LoVo (cell line): ENCODE measurements at regions not wholly inside any gene's neighbourhood (a gene's known extent, or its start where the extent isn't known, plus 50 kb on each side); places are given as distances from the start of the nearest gene placed in this dataset.
"Not testable (repeated sequence)": the region's sequence is repeated elsewhere in the genome, so short reads cannot be mapped to it uniquely, and the experiment has no call there.

Experiments
- DNase-seq: peaks from one replicate; pipeline ENCODE4 v3.0.0-alpha.2; 2016; ENCODE audit warnings: low spot score

GRCh38 chr7:34390103-34390502 is 267.9 kb upstream of the NPSR1 start:
- no peak for DNase-seq

DNA sequence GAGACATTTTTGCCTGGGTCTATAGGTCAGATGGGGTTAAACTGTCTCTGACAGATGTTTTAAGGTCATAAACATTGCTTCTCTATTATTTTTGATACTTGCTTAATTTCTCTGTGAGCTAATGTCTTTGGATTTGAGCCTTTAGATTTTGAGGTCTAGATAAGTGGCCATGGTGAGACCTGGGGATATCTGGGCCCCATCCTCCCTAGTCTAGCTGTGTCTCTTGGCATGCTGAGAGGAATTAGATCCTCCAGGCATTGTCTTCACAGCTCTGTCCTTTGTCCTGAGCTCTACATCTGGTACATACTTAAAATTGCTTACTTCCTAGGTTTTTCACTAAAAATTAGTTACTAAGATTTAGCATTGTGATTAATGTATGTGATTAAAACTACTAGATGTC is 265.0 kb upstream of the NPSR1 start:
- DNase-seq: no peak

DNA sequence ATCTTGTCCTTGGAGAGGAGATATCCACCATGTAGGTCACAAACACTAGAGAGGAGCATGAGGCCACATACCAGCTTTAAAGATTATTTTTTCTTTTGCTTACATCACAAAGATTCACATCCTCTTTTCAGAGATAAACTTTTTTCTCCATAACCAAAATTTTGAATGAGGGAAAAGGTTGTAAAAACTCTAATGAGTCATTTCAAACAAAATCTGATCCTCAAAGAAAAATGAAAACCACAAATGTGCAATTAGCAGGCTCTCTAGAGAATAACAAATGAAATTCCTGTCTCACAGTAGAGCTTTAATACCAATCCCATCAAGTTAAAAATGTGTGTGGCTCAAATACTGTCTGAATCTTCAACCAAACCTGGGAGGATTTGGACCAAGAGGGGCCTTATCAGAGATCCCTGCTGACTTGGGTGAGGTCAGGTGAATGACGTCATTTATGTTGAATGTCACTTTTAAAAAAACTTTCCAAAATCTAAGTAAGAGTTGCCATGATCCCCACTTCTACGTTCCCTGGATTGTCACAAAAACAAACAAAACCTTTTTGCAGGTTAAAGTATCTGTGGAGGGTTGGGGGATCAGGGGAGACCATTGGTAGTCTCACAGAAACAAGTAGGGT is 261.5 kb upstream of the NPSR1 start:
- DNase-seq: no peak

DNA sequence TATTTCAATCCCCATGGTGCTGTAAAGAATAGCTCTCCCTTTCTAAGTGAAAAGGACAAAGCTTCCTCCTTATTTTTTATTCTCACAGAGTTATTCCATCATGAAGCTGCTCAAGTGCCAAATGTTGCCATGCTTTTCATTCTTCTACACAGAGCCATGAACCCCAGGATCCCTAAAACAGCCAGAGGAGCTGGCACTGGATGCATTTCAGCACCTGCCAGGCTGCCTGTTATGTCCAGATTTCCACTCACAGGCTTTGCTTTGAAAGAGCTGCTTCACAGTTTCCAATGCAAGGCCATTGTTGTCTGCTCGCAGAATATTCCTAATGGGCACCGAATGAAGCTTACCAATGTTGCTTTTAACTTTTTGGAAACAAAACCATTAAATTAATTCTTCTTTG is 256.2 kb upstream of the NPSR1 start:
- no peak for DNase-seq

DNA sequence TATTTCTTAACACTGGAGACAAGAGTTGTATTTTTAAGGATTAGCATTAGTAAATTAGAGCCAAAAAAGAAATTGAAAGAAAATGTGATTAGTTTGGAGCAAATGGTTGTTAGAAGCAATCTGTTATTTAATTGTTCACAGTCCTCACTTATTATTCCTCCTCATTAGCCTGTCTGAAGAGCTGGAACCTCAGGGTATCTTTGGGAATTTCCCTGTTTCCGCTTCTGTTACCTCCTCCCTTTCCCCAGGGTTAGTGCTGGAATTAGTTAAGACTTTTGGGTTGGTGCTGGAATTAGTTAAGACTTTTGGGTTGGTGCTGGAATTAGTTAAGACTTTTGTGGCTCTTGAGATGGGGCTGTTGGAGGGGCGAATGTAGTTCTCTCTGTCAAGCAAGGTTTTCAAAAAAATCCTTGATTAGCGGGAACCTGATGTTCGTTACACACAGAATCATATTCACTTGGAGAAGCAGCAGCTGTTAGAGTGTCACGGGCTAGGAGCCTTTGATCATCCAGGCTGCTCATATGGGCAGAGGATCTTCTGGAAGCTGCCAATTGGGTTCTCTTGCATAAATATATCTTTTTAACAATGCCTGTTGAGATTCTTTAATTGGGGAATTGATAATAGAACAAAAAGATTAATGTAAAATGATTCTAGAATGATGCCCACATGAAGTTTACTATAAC is 251.0 kb upstream of the NPSR1 start:
- DNase-seq: no peak

DNA sequence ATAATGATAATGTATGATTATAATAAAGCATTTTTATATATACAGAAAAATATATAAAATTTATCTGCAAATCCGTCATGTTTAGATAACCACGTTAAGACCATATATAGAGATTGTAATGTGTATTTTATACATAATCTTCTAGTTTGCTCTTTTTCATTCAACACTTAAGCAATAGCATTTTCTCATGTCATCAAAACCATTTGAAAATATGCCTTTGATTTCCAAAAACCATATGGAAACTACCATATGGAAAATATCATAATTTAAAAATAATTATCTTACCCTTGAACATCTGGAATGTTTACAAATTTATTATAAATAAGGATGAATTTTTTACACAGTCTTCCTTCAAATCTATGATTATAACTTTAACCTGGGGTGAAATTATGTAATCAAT is 250.4 kb upstream of the NPSR1 start:
- DNase-seq: no peak

GRCh38 chr7:34417781-34418180 is 240.2 kb upstream of the NPSR1 start:
- no peak for DNase-seq

DNA sequence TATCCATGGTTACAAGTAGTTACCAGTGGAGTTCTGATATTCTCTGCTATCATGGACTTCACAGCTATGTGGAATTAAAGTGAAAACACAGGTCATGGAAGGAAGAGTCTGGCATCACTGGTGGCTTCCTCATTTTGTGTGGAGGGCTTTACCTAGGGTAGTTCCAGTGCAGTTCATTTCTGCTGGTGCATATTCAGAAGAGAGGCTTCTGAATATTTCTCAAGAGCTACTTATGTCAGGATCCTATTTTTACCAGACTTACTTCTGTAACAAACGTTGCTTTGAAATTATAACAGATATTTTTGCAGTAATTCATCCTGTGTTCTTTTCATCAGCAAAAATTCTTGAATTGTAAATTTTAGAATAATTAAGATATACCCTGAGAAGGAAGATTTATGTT is 236.5 kb upstream of the NPSR1 start:
- no peak for DNase-seq

- no peak for DNase-seq
These were observed 232.8 kb upstream of the NPSR1 start for GRCh38 chr7:34425194-34425593.

DNA sequence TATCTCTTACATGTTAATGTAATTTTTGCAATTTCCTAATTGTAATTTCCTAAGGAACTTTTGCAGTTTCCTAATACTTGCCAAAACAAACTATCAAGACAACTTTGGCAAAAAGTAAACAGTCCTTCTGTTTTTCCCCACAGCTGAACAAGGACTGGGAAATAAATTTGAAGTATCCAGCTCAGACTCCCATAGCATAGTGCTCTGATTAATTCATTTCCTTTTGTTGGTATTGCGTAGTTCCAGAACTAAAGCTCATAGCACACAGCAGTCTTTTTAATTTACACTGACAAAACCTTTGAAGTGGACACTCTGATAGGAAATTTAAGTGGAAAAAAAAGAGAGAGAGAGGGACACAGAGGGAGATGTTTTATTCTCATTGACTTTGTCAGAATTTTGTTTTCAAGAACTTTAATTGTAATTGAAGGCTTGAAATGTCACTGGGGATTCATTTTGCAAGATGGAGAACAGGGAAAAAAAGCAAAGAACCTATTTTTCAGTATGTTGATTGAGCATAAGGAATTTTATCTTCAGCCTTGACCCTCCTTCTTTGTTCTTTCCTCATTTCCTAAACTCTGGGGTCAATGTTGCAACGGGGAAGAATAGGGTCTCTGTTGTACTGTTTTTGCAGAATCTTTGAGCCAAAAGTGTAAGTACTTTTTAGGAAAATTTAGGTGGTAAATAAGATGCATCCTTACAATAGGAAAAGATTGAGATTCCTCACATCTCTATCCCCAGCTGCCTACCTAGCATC is 232.2 kb upstream of the NPSR1 start:
- no peak for DNase-seq

GRCh38 chr7:34430456-34430855 is 227.6 kb upstream of the NPSR1 start:
- peak; percentile 22 for DNase-seq

- no peak for DNase-seq
These were observed 219.6 kb upstream of the NPSR1 start for GRCh38 chr7:34438436-34438835.

- no peak for DNase-seq
These were observed 212.4 kb upstream of the NPSR1 start for GRCh38 chr7:34445653-34446052.

DNA sequence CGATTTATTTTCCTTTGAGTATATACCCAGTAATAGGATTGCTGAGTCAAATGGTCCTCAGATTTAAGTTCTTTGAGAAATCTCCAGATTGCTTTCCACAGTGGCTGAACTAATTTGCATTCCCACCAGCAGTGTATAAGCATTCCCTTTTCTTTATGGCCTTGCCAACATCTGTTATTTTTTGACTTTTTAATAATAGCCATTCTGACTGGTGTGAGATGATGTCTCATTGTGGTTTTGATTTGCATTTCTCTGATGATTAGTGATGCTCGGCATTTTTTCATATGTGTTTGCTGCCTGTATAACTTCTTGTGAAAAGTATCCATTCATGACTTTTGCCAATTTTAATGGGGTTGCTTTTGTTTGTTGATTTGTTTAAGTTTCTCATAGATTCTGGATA is 209.5 kb upstream of the NPSR1 start:
- not testable (repeated sequence) for DNase-seq

DNA sequence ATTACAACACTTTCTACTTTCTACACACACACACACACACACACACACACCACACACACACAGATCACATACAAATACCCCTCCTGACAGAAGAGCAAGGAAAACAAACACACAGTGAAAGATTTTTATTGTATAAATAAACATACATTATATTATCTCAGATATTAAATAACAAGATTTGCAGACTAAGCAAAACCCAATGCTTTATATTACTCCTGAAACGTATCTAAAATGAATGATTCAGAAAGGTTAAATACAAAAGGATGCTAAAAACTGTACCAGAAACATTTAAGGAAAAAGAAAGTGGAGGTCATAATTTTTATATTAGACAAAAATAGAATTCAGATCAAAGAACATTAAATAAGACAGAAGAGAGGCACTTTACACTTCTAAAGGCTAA is 208.3 kb upstream of the NPSR1 start:
- DNase-seq: no peak

- DNase-seq: no peak
These were observed 206.8 kb upstream of the NPSR1 start for GRCh38 chr7:34451183-34451582.

- no peak for DNase-seq
These were observed 206.1 kb upstream of the NPSR1 start for GRCh38 chr7:34451923-34452322.

- DNase-seq: no peak
These were observed 205.7 kb upstream of the NPSR1 start for GRCh38 chr7:34452363-34452762.

DNA sequence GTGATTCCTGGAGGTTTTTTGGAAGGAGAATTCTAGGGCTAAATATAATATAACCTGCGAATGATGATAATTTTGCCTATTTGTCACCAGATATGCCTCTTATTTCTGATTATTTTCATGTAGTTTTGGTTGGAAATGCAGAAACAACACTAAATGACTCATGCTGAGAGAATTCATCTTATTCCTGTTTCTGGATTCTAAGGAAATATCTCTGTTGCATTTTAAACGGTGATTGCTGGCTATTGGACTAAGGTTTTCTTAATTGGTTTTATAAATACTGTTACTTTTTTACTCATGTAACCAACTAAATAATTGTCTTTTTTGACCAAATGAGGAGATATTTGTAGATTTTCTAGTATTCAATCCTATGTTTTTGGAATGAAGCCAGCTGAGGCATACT is 204.9 kb upstream of the NPSR1 start:
- DNase-seq: no peak

GRCh38 chr7:34454381-34454780 is 203.6 kb upstream of the NPSR1 start:
- DNase-seq: no peak

DNA sequence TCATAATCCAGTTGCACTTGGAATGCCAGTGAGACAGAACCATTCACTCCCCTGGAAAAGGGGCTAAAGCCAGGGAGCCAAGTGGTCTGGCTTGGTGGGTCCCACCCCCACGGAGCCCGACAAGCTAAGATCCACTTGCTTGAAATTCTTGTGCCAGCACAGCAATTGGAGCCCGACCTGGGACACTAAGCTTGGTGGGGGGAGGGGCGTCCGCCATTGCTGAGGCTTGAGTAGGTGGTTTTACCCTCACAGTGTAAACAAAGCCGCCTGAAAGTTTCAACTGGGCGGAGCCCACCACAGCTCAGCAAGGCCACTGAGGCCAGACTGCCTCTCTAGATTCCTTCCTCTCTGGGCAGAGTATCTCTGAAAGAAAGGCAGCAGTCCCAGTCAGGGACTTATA is 200.7 kb upstream of the NPSR1 start:
- no peak for DNase-seq

DNA sequence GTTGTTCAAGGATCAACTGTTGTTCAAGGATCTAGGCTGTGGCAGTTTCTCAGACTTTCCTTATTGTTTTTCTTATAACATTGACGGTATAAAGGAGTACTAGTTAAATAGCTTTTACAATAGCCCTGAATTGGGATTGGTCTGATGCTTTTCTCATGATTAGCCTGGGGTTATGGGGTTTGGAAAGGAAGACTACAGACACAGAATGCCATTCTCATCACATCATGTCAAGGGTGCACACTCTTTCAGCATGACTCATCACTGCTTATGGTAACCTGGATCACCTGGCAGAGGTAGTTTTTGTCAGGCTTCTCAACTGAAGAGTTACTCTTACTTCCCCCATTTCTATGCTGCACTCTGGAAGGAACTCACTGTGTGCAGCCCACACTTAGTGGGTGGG is 194.2 kb upstream of the NPSR1 start:
- peak; percentile 52 for DNase-seq

DNA sequence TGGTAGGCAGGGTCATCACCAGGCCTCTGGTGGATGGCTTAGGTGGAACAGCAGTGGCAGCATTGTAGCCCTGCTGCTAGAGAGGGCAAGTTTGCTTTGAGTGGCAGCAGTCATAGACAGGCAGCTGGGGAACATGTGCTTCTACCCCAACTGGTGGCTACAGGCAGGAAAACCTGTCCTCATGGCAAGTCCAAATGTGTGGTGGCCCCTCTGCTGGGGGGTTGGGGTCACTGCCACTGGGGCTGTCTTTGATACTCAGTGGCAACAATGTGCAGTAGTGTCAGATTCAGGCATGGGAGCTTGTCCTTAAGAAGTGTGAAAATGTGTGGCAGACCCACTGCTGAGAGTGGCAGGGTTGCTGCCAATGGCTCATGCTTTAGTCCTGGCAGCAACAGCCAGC is 186.2 kb upstream of the NPSR1 start:
- no peak for DNase-seq

- DNase-seq: no peak
These were observed 171.6 kb upstream of the NPSR1 start for GRCh38 chr7:34486371-34486770.
